NCI-H748 (cell line): ENCODE measurements at regions not wholly inside any gene's neighbourhood (a gene's known extent, or its start where the extent isn't known, plus 50 kb on each side); places are given as distances from the start of the nearest gene placed in this dataset.
A peak's percentile ranks its signal among the peaks of the same experiment; 100 is the strongest.

Experiments
- DNase-seq: peaks from one replicate; lab custom pipeline; 2025; ENCODE audit not compliant: unreplicated experiment; lab: John Stamatoyannopoulos, UW

DNA sequence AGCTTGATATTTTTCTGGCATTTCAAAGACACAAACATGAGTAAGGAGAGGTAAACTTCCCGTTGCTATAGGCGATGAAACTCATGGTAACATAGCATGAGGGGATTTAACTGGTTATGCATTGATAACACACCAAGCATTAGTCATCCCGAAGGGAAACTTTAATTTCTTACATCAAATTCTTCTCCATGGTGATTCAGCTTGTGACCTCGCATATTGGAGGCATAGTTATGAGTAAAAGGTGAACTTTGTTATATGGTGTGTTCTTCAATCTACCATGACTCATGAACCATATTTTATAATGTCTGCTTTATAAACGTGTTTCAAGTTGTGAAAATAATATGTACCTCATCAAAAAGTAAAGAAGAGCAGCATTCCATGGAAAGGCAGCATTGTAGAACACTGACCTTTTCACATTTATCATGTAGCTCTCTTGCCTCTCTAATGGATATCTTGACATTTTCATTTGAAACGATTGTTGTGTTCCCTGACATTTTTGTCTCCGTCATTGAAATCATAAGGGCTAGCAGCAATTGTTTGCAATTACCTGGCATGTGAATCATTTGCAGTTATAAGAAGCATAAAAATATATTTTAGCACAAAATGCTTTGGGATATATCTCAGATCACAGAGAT is 491.8 kb downstream of the ANXA1 start:
- DNase-seq = peak; percentile 7

GRCh38 chr9:73647560-73647959 is 495.9 kb downstream of the ANXA1 start:
- DNase-seq = no peak

- no peak for DNase-seq
Observed at GRCh38 chr9:73649552-73649951, 497.9 kb downstream of the ANXA1 start.

GRCh38 chr9:73655363-73655762 is 503.7 kb downstream of the ANXA1 start:
- DNase-seq = no peak

DNA sequence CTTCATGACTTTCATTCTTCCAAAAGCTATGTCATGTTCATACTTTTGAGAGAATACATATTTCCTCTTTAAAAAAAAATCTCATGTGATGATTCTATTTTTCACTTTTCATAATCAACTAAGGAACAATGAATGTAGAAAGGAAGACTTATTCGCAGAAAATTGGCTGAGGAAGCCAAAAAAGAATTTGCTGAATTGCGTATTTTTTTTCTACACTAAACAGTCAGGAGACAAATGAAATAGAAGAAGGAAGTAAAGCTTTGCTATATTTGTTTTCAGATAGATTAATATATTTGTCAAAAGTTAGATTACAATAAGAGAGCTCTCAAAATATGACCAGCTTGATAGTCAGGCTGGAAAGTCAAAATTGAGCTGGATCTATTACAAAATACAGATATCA is 504.2 kb downstream of the ANXA1 start:
- DNase-seq = no peak

DNA sequence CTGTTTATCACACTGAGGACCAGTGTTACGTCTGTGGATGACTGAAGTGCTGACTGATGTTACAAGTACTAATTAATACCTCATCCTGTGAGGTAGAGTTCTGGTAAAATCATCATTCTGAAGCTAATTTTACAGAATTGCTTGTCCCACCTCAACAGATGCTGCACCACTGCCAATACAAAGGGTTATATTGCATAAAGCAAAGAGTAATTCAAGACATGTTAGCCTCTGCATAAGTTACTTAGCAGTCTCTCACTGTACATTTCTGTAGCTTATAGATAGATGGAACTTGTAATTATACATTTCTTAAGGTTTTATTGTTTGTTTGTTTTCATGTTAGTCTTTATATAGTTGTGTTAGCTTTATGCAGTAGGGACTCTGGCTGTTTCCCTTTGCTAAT is 513.6 kb downstream of the ANXA1 start:
- DNase-seq = no peak

DNA sequence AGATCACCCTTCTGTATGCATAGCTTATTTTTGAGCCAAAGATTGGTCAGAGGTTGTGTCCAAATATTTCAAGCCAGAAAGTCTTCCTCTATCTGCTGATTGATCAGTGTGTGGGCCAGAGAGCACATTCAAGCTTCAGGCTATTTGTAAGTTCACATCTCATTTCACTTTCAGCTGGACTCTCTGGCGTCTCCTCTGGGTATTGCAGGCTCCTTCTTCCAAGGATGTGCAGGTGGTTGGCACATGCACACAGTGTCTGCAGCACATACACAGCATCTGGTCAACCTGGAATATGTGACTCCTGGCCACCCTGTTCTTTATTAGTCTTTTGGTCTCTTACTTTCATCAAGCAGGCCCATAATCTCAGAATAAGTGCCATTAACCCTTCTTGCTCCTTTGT is 516.1 kb downstream of the ANXA1 start:
- no peak for DNase-seq

DNA sequence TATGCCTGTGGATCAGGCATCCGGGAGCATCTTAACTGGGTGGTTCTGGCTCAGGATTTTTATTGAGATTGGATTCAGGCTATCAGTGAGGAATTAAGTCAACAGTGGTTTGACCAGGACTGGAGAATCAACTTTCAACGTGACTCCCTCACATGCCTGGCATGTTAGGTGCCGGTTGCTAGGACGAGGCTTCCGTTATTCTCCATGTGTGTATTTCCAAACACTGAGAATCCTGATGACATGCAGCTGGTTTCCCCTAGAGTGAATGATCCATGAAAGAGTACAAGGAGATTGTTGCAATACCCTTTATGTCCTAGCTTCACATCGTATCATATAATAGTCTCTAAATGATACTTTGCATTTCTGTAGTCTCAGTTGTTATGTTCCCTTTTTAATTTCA is 529.2 kb downstream of the ANXA1 start:
- DNase-seq = peak; percentile 57

GRCh38 chr9:73682789-73683188 is 531.1 kb downstream of the ANXA1 start:
- no peak for DNase-seq

DNA sequence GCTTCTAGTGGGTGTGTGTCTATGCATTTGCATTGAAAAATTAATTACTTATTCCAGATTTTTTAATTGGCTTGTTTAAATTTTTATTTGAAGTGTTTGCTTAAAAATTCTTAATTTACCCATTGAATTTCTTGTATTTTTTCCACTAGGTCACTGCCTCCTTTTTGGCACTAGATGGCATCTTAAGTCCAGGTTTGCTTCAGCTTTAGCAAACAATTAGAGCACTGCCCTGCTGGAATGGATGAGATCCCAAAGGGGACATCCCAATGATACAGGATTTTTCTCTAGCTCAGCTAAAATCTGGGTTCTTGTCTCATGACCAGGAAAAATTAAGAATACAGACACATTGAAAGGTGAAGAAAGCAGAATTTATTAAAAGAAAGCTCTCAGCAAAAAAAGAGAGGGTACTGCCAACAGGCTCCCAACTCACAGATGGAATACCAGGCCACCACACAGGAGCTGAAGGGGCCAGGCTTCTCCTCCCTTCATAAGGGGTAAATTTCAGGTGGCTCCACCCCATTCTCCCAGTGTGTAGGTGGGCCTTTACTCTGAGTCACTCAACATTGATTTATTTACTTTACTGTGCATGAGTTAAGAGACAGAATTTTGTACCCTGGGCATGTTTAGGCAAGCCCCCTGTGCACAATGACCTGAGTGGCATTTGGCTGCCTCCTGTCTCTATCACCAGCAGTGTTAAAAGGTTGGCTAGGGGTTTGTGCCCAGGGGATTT is 532.4 kb downstream of the ANXA1 start:
- peak; percentile 66 for DNase-seq

- no peak for DNase-seq
Observed at GRCh38 chr9:73684601-73685000, 532.9 kb downstream of the ANXA1 start.

DNA sequence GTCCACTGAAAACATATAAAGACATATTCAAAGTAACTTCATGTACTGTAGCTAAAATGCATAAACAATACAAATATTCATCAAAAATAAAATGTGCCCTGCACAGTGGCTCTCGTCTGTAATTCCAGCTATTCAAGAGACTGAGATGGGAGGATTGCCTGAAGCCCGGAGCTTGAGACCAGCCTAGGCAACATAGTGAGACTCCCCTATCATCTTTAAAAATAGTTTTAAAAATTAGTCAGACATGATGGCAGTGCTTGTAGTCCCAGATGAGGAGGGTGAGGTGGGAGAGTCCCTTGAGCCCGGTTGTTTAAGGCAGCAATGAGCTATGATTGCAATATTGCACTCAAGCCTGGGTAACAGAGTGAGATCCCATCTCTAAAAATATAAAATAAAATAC is 534.1 kb downstream of the ANXA1 start:
- DNase-seq = no peak

- DNase-seq = no peak
Observed at GRCh38 chr9:73689051-73689870, 537.6 kb downstream of the ANXA1 start.

DNA sequence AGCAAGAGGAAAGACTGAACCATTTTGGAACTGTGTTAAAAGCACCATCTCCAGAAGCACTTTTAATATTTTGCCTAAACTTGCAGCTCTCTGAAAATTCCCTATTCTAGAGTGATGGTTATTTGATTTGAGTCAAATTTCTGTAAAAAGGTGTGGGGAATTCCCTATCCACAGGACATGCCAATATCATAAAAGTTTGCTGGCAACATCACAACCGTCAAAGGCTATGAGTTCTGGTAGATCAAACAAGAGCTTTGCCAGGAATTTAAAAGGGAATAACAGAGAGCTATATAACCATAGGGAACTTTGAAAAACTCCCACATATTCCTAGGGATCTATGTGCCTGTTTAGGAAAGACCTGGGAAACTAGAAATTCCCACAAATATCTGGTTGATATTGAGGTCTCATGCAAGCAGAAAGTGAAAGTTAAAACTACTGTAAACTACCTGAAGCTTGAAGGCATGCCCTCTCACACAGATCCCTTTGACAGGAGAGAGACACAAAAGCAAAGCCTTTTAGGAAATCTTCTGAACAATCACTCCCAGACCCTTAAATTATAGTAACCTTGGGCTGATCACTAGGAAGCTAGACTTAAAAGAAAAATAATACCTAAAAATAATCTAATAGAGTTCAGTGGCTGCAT is 549.9 kb downstream of the ANXA1 start:
- DNase-seq = no peak

DNA sequence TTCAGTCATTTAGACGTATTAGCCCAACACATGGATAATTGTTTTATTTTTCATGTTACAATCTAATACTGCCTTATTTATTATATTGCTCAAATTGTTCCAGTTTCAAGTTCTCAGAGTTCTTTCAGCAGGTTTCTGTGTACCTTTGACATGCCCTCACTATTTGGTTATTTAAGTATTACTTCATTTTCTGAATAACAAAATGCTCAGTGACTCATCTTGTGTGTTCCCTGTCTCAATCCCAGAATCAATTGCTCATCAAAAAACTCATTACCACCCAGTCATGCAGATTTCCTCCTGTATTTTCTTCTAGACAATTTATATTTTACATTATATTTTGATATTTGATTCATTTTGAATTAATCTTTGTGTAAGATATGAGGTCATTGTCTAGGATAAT is 562.6 kb downstream of the ANXA1 start:
- no peak for DNase-seq

- DNase-seq = no peak
Observed at GRCh38 chr9:73715591-73715990, 563.9 kb downstream of the ANXA1 start.

- no peak for DNase-seq
Observed at GRCh38 chr9:73719660-73720059, 568.0 kb downstream of the ANXA1 start.

DNA sequence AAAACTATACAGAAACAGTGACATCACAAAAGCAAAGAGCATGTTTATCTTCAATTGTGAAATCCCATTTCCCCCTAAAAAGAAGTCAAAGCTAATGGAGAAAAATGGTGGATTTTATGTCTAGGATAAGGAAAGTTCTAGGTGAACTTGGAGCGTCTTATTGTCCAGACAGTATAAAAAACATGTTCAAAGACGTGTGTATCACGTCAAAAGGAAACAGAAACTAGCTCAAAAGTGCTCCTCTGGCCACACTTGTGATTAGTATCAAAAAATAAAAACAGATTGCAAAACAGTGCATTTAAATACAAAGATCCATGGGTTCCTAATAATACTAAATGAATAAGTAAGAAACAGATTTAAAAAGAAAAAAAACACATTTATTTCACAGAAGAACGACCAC is 568.9 kb downstream of the ANXA1 start:
- no peak for DNase-seq

- no peak for DNase-seq
Observed at GRCh38 chr9:73736270-73736669, 584.6 kb downstream of the ANXA1 start.

DNA sequence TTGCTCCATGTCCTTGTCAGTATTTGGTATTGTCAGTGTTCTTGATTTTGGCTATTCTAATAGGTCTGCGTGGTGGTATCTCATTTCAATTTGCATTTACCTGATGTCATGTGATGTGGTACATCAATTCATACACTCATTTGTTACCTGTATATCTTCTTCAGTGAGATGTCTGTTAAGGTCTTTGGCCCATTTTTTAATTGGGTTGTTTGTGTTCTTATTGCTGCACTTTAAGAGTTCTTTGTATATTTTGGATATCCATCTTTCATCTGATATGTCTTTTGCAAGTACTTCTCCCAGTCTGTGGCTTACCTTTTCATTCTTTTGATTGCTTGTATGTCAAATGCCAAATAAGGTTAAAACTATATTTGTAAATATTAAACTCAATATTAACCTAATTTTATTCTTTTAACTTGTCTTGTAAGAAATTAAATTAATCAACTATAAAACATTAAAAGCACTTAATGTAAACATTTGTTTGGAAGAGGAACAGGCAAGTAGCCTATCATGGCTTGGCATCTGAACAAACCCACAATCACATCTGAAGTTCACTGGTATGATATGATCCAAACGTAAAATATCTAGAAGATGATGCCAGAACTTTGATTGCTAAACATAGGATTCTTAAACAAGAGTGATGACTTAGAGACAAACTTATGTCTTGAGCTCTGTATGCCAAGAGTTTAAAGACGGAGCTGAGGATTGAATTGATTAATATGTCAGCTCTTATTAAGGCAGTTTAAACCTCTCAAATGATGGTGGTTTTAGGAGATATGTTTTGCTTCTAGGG is 587.3 kb downstream of the ANXA1 start:
- no peak for DNase-seq

DNA sequence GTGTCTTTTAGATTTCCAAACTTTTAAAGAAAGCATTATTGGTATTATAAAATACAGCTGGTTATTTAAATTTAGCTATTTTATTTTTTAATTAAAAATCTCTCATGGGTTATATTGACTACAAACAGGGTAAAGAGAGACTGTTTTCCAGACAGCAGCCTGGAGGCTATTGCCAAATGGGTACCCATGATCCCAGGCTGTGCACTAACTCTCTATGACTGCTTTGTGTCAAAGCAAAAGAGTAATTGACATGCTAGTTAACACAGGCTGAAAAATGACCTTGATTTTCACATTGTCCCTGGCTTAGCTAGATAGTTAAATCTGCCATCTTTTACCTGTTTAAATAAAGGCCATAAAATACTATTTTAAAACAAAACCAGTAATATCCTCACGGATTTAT is 589.7 kb downstream of the ANXA1 start:
- no peak for DNase-seq
